D721Med (cell line): ENCODE measurements at regions not wholly inside any gene's neighbourhood (a gene's known extent, or its start where the extent isn't known, plus 50 kb on each side); places are given as distances from the start of the nearest gene placed in this dataset.

Experiments
- DNase-seq: peaks from one replicate; pipeline ENCODE4 v3.0.0; 2011; ENCODE audit warnings: low spot score; ENCODE audit not compliant: insufficient read length
- FAIRE-seq: peaks from 2 replicates; lab custom pipeline; 2011; peaks lifted over from hg19 to GRCh38; lab: Jason Lieb, UNC
- CTCF ChIP-seq: IDR thresholded peaks from 2 replicates; pipeline ENCODE4 v1.5.1; 2012; ENCODE audit warnings: mild to moderate bottlenecking, control low read depth; ENCODE audit not compliant: insufficient read depth; ENCODE audit errors: missing control alignments

GRCh38 chr7:124085179-124085578 lies 52.3 kb upstream of the TMEM229A start:
- no peak for DNase-seq
- no peak for TF ChIP-seq CTCF
- no peak for FAIRE-seq

- no peak for TF ChIP-seq CTCF
- no peak for FAIRE-seq
- DNase-seq, result no peak
These were observed 51.2 kb upstream of the TMEM229A start for GRCh38 chr7:124084024-124084423.
